ENCODE measurements at regions not wholly inside any gene's neighbourhood (a gene's known extent, or its start where the extent isn't known, plus 50 kb on each side); places are given as distances from the start of the nearest gene placed in this dataset.

GRCh38 chr7:33702514-33703054 lies 202.8 kb upstream of the BMPER start:
- Histone ChIP-seq H3K36me3 (no peaks in the 10 kb centered on the region), H3K4me3 (no peak overlapping the region)
- no peak for DNase-seq

GRCh38 chr7:33705333-33705833 lies 200.0 kb upstream of the BMPER start:
- H3K27ac ChIP-seq = no peak overlapping the region
- WGBS, 3 donors = 88 to 92% (median 90%) methylated on average over 5 of the region's 5 CpGs

More at GRCh38 chr7:33702514-33703054, 202.8 kb upstream of the BMPER start:
- no peaks in the 10 kb centered on the region for H3K4me1 ChIP-seq (ENCODE audit: insufficient read depth)
- no peaks in the 10 kb centered on the region for H3K27me3 ChIP-seq
- TF ChIP-seq EP300 (IDR thresholded peaks at IDR 0.05) = no peak
- TF ChIP-seq POLR2A (IDR thresholded peaks at IDR 0.05) = no peak
- TF ChIP-seq, protein P1, sequence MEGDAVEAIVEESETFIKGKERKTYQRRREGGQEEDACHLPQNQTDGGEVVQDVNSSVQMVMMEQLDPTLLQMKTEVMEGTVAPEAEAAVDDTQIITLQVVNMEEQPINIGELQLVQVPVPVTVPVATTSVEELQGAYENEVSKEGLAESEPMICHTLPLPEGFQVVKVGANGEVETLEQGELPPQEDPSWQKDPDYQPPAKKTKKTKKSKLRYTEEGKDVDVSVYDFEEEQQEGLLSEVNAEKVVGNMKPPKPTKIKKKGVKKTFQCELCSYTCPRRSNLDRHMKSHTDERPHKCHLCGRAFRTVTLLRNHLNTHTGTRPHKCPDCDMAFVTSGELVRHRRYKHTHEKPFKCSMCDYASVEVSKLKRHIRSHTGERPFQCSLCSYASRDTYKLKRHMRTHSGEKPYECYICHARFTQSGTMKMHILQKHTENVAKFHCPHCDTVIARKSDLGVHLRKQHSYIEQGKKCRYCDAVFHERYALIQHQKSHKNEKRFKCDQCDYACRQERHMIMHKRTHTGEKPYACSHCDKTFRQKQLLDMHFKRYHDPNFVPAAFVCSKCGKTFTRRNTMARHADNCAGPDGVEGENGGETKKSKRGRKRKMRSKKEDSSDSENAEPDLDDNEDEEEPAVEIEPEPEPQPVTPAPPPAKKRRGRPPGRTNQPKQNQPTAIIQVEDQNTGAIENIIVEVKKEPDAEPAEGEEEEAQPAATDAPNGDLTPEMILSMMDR (IDR thresholded peaks at IDR 0.05) = no peak
- H3K27ac ChIP-seq = no peak overlapping the region
- intact Hi-C loops (cut with DNase I) = no loop called here
- H3K9me3 ChIP-seq = peaks cover 0 to 4% of the 10 kb centered on the region in 2 donors
- 93 to 95% (median 95%) methylated on average over 3 of the region's 3 CpGs for WGBS, 3 donors

GRCh38 chr7:33706186-33706585 lies 199.2 kb upstream of the BMPER start:
- TF ChIP-seq, protein P1 (IDR thresholded peaks at IDR 0.05) = no peak
- no peak for TF ChIP-seq EP300 (IDR thresholded peaks at IDR 0.05)
- no peak for TF ChIP-seq POLR2A (IDR thresholded peaks at IDR 0.05)
- intact Hi-C loops (cut with DNase I) = no loop called here
- no peak for DNase-seq
- H3K9me3 ChIP-seq = peaks cover 0 to 2% of the 10 kb centered on the region in 2 donors
- H3K27me3 ChIP-seq = no peaks in the 10 kb centered on the region
- H3K4me1 ChIP-seq (ENCODE audit: insufficient read depth) = no peaks in the 10 kb centered on the region
- H3K27ac ChIP-seq = no peak overlapping the region
- 74 to 87% (median 86%) methylated on average over 2 of the region's 2 CpGs for WGBS, 3 donors
- H3K4me3 ChIP-seq = no peak overlapping the region
- H3K36me3 ChIP-seq = no peaks in the 10 kb centered on the region

More at GRCh38 chr7:33705333-33705833, 200.0 kb upstream of the BMPER start:
- H3K27me3 ChIP-seq = no peaks in the 10 kb centered on the region
- no peaks in the 10 kb centered on the region for H3K4me1 ChIP-seq (ENCODE audit: insufficient read depth)
- peaks cover 0 to 4% of the 10 kb centered on the region in 2 donors for H3K9me3 ChIP-seq
- intact Hi-C loops (cut with DNase I) = no loop called here
- DNase-seq = no peak
- H3K4me3 ChIP-seq = no peak overlapping the region
- TF ChIP-seq EP300 (IDR thresholded peaks at IDR 0.05) (no peak), POLR2A (IDR thresholded peaks at IDR 0.05) (no peak)
- TF ChIP-seq, protein P1 (IDR thresholded peaks at IDR 0.05) = no peak
- no peaks in the 10 kb centered on the region for H3K36me3 ChIP-seq

DNA sequence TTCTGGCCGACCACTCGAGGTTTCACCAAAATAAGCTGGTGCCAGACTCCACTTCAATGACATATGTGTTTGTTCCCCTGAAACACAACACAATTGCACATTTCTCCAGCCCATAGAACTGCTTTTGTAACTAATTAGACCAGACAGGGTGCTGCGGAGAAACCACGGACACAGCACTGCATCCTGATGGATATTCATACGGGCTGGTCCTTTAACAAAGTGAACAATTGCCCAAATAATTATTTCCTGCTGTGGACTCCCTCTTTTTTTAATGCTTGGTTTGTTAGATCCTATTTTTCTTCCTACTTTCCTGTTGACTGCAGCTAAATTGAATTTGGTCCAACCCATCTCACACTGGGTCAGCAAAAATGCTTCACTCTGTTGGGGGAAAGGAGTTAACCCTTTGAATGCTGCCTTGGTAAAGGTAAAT lies 198.6 kb upstream of the BMPER start:
- TF ChIP-seq POLR2A (IDR thresholded peaks at IDR 0.05) (no peak), EP300 (IDR thresholded peaks at IDR 0.05) (no peak)
- TF ChIP-seq, protein P1 (IDR thresholded peaks at IDR 0.05) = no peak
- intact Hi-C loops (cut with DNase I) = no loop called here
- Histone ChIP-seq H3K27me3 (no peaks in the 10 kb centered on the region), H3K9me3 (no peaks in the 10 kb centered on the region), H3K27ac (no peak overlapping the region), H3K36me3 (no peaks in the 10 kb centered on the region), H3K4me1 (ENCODE audit: insufficient read depth) (no peaks in the 10 kb centered on the region), H3K4me3 (no peak overlapping the region)
- 30 to 43% (median 35%) methylated on average over 5 of the region's 5 CpGs for WGBS, 3 donors
- DNase-seq = no peak
